ENCODE measurements at regions not wholly inside any gene's neighbourhood (a gene's known extent, or its start where the extent isn't known, plus 50 kb on each side); places are given as distances from the start of the nearest gene placed in this dataset.

GRCh38 chr5:58348996-58349728 lies 110.7 kb downstream of the PLK2 start:
- TF ChIP-seq POLR2AphosphoS5 (IDR thresholded peaks at IDR 0.05), result no peak
- TF ChIP-seq CTCF (IDR thresholded peaks at IDR 0.05), result no peak
